Uterus (tissue), 2 donors: ENCODE measurements at regions not wholly inside any gene's neighbourhood (a gene's known extent, or its start where the extent isn't known, plus 50 kb on each side); places are given as distances from the start of the nearest gene placed in this dataset.

Experiments used
- POLR2A ChIP-seq, 2 donors: fragments of 450-650 bp; IDR thresholded peaks; one replicate each; pipeline ENCODE4 v1.6.1; 2016; ENCODE audit warnings: antibody characterized with exemption in 2 of 2, mild to moderate bottlenecking in 1 of 2, moderate library complexity in 1 of 2
- TF ChIP-seq, protein P1 (sequence below), 4 experiments: fragments of 200-600 bp in 2 of 4; fragments of 450-650 bp in 2 of 4; sonication (generic) in 2 of 4; IDR thresholded peaks; one replicate each; pipeline ENCODE4 v1.5.1; 2016 to 2019; ENCODE audit warnings: antibody characterized with exemption in 4 of 4, mild to moderate bottlenecking in 2 of 4, moderate library complexity in 1 of 4

DNA sequence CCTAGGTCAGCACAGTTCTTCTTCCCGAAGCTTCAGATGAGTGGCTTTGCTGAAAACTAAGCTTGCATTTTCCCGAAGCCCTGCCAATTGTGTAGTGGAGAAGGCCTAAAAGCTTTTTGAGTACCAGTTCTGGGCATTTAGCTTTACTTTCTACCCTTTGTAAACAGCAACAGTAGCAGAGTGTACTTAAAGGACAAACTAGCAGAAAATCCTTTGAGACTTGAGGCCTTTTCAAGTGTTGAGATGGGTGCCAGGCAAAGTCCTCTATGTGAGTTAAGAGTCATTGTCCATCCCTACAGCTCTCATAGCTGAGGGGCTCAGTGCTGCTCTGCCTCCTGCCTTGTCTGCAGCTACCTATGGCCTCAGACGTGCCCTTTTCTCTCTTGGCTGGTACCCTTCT is 368.2 kb downstream of the CCSER2 start:
- TF ChIP-seq, protein P1, sequence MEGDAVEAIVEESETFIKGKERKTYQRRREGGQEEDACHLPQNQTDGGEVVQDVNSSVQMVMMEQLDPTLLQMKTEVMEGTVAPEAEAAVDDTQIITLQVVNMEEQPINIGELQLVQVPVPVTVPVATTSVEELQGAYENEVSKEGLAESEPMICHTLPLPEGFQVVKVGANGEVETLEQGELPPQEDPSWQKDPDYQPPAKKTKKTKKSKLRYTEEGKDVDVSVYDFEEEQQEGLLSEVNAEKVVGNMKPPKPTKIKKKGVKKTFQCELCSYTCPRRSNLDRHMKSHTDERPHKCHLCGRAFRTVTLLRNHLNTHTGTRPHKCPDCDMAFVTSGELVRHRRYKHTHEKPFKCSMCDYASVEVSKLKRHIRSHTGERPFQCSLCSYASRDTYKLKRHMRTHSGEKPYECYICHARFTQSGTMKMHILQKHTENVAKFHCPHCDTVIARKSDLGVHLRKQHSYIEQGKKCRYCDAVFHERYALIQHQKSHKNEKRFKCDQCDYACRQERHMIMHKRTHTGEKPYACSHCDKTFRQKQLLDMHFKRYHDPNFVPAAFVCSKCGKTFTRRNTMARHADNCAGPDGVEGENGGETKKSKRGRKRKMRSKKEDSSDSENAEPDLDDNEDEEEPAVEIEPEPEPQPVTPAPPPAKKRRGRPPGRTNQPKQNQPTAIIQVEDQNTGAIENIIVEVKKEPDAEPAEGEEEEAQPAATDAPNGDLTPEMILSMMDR (IDR thresholded peaks at IDR 0.05): no peak
- TF ChIP-seq POLR2A (IDR thresholded peaks at IDR 0.05): no peak
